ENCODE measurements at regions not wholly inside any gene's neighbourhood (a gene's known extent, or its start where the extent isn't known, plus 50 kb on each side); places are given as distances from the start of the nearest gene placed in this dataset.

GRCh38 chr4:178871476-178871875 is 1429.2 kb upstream of the AGA start:
- H3K4me3 ChIP-seq (replicated peaks; ENCODE audit: insufficient read depth, low read length): no peak overlapping the region
- H3K27ac ChIP-seq (replicated peaks): no peak overlapping the region
- H3K27me3 ChIP-seq (ENCODE audit: insufficient read depth, poor library complexity, severe bottlenecking): no peaks in the 10 kb centered on the region
- DNase-seq (ENCODE audit: low read depth in 1 of 2, low spot score in 1 of 2): no peak
- TF ChIP-seq POLR2AphosphoS5 (IDR thresholded peaks at IDR 0.05; ENCODE audit: low read depth): no peak
- TF ChIP-seq REST (IDR thresholded peaks at IDR 0.05; ENCODE audit: insufficient replicate concordance, low read depth): no peak
- TF ChIP-seq CTCF (IDR thresholded peaks at IDR 0.05; ENCODE audit: insufficient read depth, low read length): no peak
- TF ChIP-seq SPI1 (IDR thresholded peaks at IDR 0.05; ENCODE audit: borderline replicate concordance, low read depth): no peak
- no peak for TF ChIP-seq GABPA (IDR thresholded peaks at IDR 0.05; ENCODE audit: low read depth)

DNA sequence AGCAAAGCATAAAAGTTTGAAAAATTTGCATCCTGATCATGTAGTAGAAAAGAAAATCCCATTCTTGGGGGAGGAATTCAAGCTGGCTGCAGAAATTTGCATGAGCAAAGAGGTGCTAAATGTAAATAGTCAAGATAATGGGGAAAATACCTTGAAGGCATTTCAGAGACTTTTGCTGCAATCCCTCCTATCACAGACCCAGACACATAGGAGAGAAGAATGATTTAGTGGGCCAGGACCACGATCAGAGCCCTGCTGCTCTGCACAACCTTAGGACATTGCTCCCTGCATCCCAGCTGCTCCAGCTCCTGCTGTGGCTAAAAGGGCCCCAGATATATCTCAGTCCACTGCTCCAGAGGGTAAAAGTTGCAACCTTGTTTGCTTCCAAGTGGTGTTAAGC is 1439.7 kb upstream of the AGA start:
- DNase-seq (ENCODE audit: low read depth in 1 of 2, low spot score in 1 of 2): no peak
- H3K27ac ChIP-seq (replicated peaks): no peak overlapping the region
- no peak overlapping the region for H3K4me3 ChIP-seq (replicated peaks; ENCODE audit: insufficient read depth, low read length)
- no peaks in the 10 kb centered on the region for H3K27me3 ChIP-seq (ENCODE audit: insufficient read depth, poor library complexity, severe bottlenecking)
- TF ChIP-seq GABPA (IDR thresholded peaks at IDR 0.05; ENCODE audit: low read depth): no peak
- no peak for TF ChIP-seq SPI1 (IDR thresholded peaks at IDR 0.05; ENCODE audit: borderline replicate concordance, low read depth)
- TF ChIP-seq CTCF (IDR thresholded peaks at IDR 0.05; ENCODE audit: insufficient read depth, low read length): no peak
- no peak for TF ChIP-seq REST (IDR thresholded peaks at IDR 0.05; ENCODE audit: insufficient replicate concordance, low read depth)
- TF ChIP-seq POLR2AphosphoS5 (IDR thresholded peaks at IDR 0.05; ENCODE audit: low read depth): no peak

DNA sequence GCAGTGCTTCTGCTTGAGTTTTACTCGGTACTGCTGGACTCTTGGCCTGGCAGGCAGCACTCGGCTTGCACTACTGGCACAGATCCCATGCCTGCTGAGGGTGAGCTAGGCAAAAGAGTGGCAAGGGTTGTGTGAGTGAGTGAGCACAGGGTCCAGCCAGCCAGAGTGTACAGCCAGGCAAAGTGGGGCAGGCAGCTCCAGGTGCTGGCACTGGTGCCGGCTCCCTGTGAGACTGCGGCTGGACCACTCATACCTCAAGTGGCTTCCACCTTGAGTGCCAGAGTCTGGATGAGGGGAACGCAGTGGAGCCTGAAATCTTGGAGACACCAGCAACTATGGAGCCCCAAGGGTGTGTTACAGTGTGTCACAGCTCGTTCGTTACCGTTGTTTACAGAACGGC is 1451.9 kb upstream of the AGA start:
- Histone ChIP-seq H3K27ac (replicated peaks) (no peak overlapping the region), H3K27me3 (ENCODE audit: insufficient read depth, poor library complexity, severe bottlenecking) (no peaks in the 10 kb centered on the region), H3K4me3 (replicated peaks; ENCODE audit: insufficient read depth, low read length) (no peak overlapping the region)
- no peak for DNase-seq (ENCODE audit: low read depth in 1 of 2, low spot score in 1 of 2)
- TF ChIP-seq SPI1 (IDR thresholded peaks at IDR 0.05; ENCODE audit: borderline replicate concordance, low read depth): no peak
- TF ChIP-seq CTCF (IDR thresholded peaks at IDR 0.05; ENCODE audit: insufficient read depth, low read length): no peak
- no peak for TF ChIP-seq GABPA (IDR thresholded peaks at IDR 0.05; ENCODE audit: low read depth)
- TF ChIP-seq POLR2AphosphoS5 (IDR thresholded peaks at IDR 0.05; ENCODE audit: low read depth): no peak
- no peak for TF ChIP-seq REST (IDR thresholded peaks at IDR 0.05; ENCODE audit: insufficient replicate concordance, low read depth)

Measured in HL-60 (cell line).